IPS-18c (cell line): ENCODE measurements at regions not wholly inside any gene's neighbourhood (a gene's known extent, or its start where the extent isn't known, plus 50 kb on each side); places are given as distances from the start of the nearest gene placed in this dataset.

Experiments
- H3K4me3 ChIP-seq: 2 replicates; pipeline ENCODE4 v1.7.0; 2013; ENCODE audit warnings: low read depth, mild to moderate bottlenecking, low read length, moderate library complexity; ENCODE audit not compliant: insufficient read depth
- H3K9me3 ChIP-seq: one replicate; pipeline ENCODE4 v1.6.1; 2013; ENCODE audit warnings: mild to moderate bottlenecking, low read length, moderate library complexity; ENCODE audit not compliant: control insufficient read depth, insufficient read depth

DNA sequence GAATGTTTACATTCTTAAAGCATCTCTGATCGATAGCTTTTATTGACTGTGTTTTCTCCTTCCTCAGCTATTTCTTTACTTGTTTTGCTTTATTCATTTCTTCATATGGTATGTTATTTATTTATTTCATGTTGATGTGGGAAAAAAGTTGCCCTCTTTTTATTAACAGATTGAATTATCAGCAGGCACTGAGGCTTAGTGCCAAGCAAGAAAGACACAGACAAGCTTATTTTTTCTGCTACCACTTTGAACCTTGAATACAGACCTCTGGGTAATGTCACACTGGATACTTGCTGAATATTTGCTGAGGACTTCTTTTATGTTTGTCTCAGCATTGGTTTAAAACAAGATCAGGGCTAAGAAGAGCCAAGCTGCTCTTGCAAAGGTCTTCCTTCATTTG lies 162.0 kb upstream of the CNTN6 start:
- Histone ChIP-seq H3K9me3 (no peaks in the 10 kb centered on the region), H3K4me3 (no peak overlapping the region)

DNA sequence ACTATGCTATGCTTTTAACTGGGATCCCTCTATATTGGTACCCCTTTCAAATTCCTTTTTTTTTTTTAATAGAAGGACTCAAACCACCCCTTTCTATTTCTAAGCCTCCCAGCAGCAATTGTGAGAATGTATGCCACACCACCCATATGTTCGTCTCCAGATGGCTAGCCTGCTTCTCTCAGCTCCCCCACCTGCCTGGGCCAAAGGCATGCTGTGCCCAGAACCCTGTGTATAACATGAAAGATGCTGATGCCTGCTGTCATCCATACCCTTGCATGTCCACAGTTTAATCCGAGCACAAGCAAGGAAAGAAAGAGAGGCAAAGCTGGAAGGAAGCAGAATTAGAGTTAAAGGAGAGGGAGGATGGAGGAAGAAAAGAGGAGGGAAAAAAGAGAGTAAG lies 159.5 kb upstream of the CNTN6 start:
- H3K9me3 ChIP-seq = no peaks in the 10 kb centered on the region
- no peak overlapping the region for H3K4me3 ChIP-seq

DNA sequence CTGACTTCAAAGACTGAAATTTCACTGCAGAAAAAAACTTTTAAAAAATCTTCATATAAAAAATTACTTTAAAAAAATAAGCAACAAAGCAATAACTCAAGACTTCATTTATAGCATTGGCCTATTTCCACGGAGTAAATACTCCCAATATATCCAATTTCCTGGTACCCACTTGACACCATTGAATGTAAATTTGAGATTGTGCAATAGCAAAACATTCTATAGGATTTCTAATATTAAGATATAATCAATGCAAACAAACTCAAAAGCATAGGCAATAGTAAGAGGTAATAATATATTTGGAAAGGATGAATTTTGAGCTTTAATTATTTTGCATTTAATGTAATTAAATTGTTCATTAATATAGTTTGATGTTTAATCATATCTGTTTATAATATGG lies 148.0 kb upstream of the CNTN6 start:
- Histone ChIP-seq H3K9me3 (no peaks in the 10 kb centered on the region), H3K4me3 (no peak overlapping the region)

DNA sequence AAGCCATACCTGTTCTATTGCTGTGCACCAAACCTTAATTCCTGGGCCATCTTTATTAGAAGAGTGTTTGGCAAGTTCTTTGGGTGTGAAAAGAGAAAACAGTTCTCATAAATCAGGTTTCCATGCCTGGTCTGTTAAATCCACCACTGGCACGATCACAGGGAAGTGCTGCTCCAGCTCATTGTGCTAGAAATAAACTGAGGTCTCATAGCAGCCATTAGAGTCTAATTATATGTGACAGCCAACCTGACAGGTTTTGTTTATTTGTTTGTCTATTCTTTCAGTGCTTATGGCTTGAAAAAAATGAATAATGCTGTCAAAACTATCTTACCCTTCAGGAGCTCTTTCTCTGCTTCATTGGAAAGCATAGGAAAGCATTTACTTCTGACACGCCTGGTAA lies 147.1 kb upstream of the CNTN6 start:
- Histone ChIP-seq H3K4me3 (no peak overlapping the region), H3K9me3 (no peaks in the 10 kb centered on the region)

DNA sequence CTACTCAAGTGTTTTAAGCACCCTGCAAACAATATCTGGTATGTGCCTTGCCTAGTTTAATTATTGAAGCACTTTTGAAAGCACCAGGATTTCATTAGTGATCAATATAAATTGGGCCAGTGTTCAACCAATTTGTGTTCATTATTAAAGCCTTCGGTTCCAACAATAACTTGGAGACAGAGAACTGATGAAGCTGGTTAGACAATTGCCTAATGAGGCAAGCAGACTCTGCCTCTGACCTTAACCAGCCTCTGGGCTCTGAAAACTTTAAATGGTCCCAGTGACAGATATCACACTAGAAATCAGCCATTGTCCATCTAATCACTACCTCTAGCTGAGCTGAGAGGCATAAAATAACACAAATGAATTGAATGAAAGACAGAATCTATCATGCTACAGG lies 139.9 kb upstream of the CNTN6 start:
- Histone ChIP-seq H3K9me3 (no peaks in the 10 kb centered on the region), H3K4me3 (no peak overlapping the region)

DNA sequence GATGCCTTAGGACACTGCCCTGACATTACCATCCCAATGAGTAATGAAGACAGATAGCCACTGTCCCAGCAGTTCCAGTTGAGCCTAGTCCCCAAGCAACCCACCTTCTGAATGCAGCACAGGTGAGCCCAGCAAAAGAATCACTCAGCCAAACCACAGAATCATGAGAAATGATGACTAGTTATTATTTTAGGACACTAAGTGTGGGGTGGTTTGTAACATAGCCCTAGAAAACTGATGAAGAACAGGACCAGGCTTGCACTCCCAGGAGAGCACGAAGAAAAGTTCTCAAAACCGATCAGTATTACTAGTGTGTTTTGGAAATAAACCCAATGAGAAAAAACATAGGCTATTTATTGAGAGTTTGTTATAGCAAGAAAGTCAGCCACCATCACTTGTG lies 129.6 kb upstream of the CNTN6 start:
- Histone ChIP-seq H3K9me3 (no peaks in the 10 kb centered on the region), H3K4me3 (no peak overlapping the region)

GRCh38 chr3:963755-964154 lies 129.1 kb upstream of the CNTN6 start:
- Histone ChIP-seq H3K9me3 (no peaks in the 10 kb centered on the region), H3K4me3 (no peak overlapping the region)

- Histone ChIP-seq H3K4me3 (no peak overlapping the region), H3K9me3 (no peaks in the 10 kb centered on the region)
Observed at GRCh38 chr3:965826-966225, 127.0 kb upstream of the CNTN6 start.

GRCh38 chr3:966341-966740 lies 126.5 kb upstream of the CNTN6 start:
- H3K9me3 ChIP-seq = no peaks in the 10 kb centered on the region
- no peak overlapping the region for H3K4me3 ChIP-seq

GRCh38 chr3:973340-973739 lies 119.5 kb upstream of the CNTN6 start:
- no peaks in the 10 kb centered on the region for H3K9me3 ChIP-seq
- H3K4me3 ChIP-seq = no peak overlapping the region

GRCh38 chr3:976006-976405 lies 116.8 kb upstream of the CNTN6 start:
- H3K9me3 ChIP-seq = no peaks in the 10 kb centered on the region

DNA sequence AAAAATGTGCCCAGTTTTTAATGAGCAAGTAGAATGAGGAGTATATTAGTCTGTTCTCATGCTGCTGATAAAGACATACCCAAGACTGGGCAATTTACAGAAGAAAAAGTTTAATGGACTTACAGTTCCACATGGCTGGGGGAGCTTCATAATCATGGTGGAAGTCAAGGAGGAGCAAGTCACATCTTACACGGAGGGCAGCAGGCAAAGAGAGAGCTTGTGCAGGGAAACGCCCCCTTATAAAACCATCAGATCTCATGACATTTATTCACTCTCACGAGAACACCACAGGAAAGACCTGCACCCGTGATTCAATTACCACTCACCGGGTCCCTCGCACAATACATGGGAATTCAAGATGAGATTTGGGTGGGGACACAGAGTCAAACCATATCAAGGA lies 111.7 kb upstream of the CNTN6 start:
- H3K4me3 ChIP-seq = no peak overlapping the region

More at GRCh38 chr3:976006-976405, 116.8 kb upstream of the CNTN6 start:
- no peak overlapping the region for H3K4me3 ChIP-seq

GRCh38 chr3:988785-989184 lies 104.0 kb upstream of the CNTN6 start:
- no peak overlapping the region for H3K4me3 ChIP-seq
- no peaks in the 10 kb centered on the region for H3K9me3 ChIP-seq

More for the DNA sequence above, 111.7 kb upstream of the CNTN6 start:
- H3K9me3 ChIP-seq = no peaks in the 10 kb centered on the region

DNA sequence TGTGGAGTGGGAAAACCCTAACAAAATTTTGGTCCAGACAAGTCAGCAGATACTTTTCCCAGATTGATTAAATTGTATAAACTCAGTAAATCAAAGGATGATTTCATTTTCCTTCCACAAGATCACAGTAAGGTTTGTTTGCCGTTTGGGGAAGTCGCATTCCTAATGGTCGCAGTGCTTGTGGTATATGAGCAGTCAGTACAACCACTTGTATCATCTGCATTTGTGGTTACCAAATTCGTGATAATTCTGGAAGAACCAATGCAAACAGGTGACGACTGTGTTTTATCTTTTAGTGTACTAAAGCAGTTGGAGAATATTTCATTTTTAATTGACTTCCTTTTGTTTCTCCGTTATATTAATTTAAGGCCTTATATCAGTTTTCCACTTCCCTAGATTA lies 100.0 kb upstream of the CNTN6 start:
- H3K9me3 ChIP-seq = no peaks in the 10 kb centered on the region
- no peak overlapping the region for H3K4me3 ChIP-seq

DNA sequence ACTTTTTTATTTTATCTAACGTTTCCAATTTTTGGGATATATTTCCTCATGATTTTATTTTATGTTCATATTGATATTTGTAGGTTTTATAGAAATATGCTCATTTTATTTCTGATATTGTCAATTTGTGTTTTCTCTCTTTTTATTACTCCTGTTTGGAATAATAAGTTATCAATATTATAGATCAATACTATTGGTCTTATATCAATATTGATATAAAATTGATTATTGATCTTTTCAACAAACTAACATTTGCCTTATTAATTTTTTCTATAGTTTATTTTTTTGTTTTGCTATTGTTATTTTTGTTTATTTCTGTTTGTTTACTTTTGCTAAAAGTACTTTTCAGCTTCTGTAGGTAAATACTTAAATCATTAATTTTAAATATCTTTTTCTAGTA lies 90.8 kb upstream of the CNTN6 start:
- Histone ChIP-seq H3K4me3 (no peak overlapping the region), H3K9me3 (no peaks in the 10 kb centered on the region)

DNA sequence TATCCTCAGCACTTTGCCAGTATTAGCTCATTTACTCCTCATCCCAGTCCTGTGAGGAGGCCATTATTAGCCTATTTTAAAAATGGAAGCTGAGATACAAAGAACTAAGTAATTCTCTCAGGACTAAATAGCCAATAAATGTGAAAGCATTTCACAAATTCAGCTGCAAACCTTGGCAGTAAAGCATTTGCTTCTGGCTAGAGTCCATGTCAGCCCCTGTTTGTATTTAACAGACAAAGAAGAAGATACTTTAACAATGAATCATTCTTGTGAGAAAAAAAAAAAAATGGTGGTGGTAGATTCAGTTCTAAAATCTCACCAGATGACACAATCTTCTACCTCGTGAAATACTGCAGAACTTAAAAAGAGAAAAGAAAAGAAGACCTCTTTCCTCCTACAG lies 85.0 kb upstream of the CNTN6 start:
- Histone ChIP-seq H3K9me3 (no peaks in the 10 kb centered on the region), H3K4me3 (no peak overlapping the region)

- Histone ChIP-seq H3K4me3 (no peak overlapping the region), H3K9me3 (no peaks in the 10 kb centered on the region)
Observed at GRCh38 chr3:1010228-1010627, 82.6 kb upstream of the CNTN6 start.

DNA sequence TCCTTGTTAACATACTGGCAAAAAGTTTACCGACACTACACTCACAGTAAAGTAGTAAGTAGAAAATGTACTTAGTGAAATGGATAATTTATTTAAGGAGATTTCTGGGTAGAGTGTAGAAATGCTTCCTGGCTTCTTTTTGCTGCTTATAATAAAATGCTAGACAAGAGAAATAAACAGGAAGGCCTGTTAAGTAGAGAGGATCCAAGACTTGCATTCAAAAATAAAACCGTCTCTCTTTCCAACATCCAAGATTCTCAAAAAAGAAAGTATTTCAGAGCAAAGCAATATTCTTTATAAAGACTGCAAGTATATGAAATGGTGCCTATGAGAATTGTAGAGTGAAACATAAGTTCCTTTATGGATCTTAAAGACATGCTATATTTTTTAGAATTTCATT lies 77.0 kb upstream of the CNTN6 start:
- Histone ChIP-seq H3K9me3 (no peaks in the 10 kb centered on the region), H3K4me3 (no peak overlapping the region)

- Histone ChIP-seq H3K9me3 (no peaks in the 10 kb centered on the region), H3K4me3 (no peak overlapping the region)
Observed at GRCh38 chr3:1017870-1018269, 75.0 kb upstream of the CNTN6 start.

DNA sequence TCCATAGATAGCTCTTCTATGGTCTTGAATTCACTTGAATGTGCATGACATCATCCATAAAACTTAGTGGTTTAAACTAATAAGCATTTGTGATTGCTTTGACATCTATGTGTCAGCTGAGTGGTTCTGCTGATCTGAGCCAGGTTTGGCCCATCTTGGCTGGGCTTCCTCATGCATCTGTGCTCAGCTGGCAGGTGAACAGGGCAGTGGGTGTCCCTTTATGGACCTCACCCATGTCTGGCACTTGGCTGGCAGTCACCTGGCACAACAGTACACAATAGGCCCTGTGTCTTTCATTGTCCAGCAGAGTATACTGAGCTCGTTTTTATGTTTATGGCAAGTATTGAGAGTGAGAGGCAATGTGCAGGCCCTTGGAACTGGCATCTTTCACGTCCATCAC lies 73.7 kb upstream of the CNTN6 start:
- no peak overlapping the region for H3K4me3 ChIP-seq
- no peaks in the 10 kb centered on the region for H3K9me3 ChIP-seq
